ENCODE measurements at regions not wholly inside any gene's neighbourhood (a gene's known extent, or its start where the extent isn't known, plus 50 kb on each side); places are given as distances from the start of the nearest gene placed in this dataset.

- TF ChIP-seq GABPA (IDR thresholded peaks at IDR 0.05; ENCODE audit: low read depth) (no peak), CTCF (IDR thresholded peaks at IDR 0.05; ENCODE audit: insufficient read depth, low read length) (no peak), POLR2AphosphoS5 (IDR thresholded peaks at IDR 0.05; ENCODE audit: low read depth) (no peak), REST (IDR thresholded peaks at IDR 0.05; ENCODE audit: insufficient replicate concordance, low read depth) (no peak), SPI1 (IDR thresholded peaks at IDR 0.05; ENCODE audit: borderline replicate concordance, low read depth) (no peak)
Observed at GRCh38 chr9:99398241-99398640, 176.2 kb downstream of the SEC61B start.

All from HL-60 (cell line).